AG10803 (cell line): ENCODE measurements at regions not wholly inside any gene's neighbourhood (a gene's known extent, or its start where the extent isn't known, plus 50 kb on each side); places are given as distances from the start of the nearest gene placed in this dataset.

Experiments
- DNase-seq: peaks from one replicate; pipeline ENCODE4 v3.0.0; 2010; ENCODE audit warnings: low read depth
- H3K4me3 ChIP-seq: 2 replicates; pipeline ENCODE4 v1.5.1; 2011; ENCODE audit warnings: mild to moderate bottlenecking, low read length, control low read depth
- CTCF ChIP-seq: conservative IDR thresholded peaks from 2 replicates; pipeline ENCODE4 v1.5.1; 2011; ENCODE audit warnings: mild to moderate bottlenecking, low read length, control low read depth, inconsistent platforms

- DNase-seq = no peak
- H3K4me3 ChIP-seq = no peak overlapping the region
- no peak for TF ChIP-seq CTCF
Measured at GRCh38 chr2:41313082-41313481, 734.7 kb upstream of the PKDCC start.

GRCh38 chr2:41314511-41315070 lies 733.2 kb upstream of the PKDCC start:
- no peak for TF ChIP-seq CTCF
- no peak for DNase-seq
- no peak overlapping the region for H3K4me3 ChIP-seq

GRCh38 chr2:41319437-41319836 lies 728.4 kb upstream of the PKDCC start:
- no peak for DNase-seq
- H3K4me3 ChIP-seq = no peak overlapping the region
- no peak for TF ChIP-seq CTCF

GRCh38 chr2:41320491-41320890 lies 727.3 kb upstream of the PKDCC start:
- DNase-seq = no peak
- H3K4me3 ChIP-seq = no peak overlapping the region
- no peak for TF ChIP-seq CTCF

DNA sequence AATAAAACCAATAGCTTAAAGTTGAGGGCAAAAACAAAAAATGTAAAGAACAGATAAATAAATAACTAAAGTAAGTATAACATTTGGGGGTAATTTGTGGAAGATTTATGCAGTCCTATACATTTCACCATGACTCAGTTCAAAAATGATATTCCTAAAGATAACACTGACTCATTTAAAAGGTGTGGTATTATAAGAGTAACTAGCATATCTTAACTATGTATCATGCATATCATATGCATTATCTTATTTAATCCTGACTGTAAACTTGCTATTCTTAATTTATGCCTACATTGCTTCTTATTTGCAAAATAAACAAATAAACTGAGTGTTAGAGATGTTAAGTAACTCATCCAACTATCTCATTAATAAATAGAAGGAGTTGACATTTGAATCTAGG lies 726.5 kb upstream of the PKDCC start:
- no peak for TF ChIP-seq CTCF
- no peak overlapping the region for H3K4me3 ChIP-seq
- DNase-seq = no peak

GRCh38 chr2:41326851-41327250 lies 721.0 kb upstream of the PKDCC start:
- TF ChIP-seq CTCF = no peak
- DNase-seq = no peak
- no peak overlapping the region for H3K4me3 ChIP-seq

DNA sequence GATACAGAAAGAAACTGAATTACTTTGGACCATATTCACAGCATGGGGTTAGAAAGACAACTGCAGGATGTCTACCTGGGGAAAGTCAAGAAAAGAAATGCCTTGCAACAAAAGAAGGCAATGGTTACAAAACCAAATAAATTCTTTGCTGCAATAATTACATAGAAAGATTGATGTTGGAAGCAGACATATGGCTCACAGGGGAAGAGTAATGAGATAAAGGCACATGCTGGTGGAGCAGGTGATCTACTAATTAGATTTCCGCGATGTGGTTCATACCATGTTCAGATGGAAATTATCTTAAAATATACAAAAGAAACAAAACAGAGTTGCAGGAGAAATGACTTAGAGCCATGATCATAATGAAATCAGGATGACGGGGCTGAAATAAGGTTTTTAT lies 718.8 kb upstream of the PKDCC start:
- no peak overlapping the region for H3K4me3 ChIP-seq
- no peak for TF ChIP-seq CTCF

More for the DNA sequence above, 718.8 kb upstream of the PKDCC start:
- no peak for DNase-seq
